HCT116 (cell line): ENCODE measurements at regions not wholly inside any gene's neighbourhood (a gene's known extent, or its start where the extent isn't known, plus 50 kb on each side); places are given as distances from the start of the nearest gene placed in this dataset.

Source experiments
- EZH2 ChIP-seq: fragments of 200-600 bp; sonication (generic); IDR thresholded peaks from 2 replicates; pipeline ENCODE4 v1.6.1; 2017; ENCODE audit warnings: antibody characterized with exemption, mixed run types
- FOSL1 ChIP-seq: IDR thresholded peaks from 2 replicates; pipeline ENCODE4 v1.6.1; 2012; ENCODE audit warnings: low read depth
- POLR2A ChIP-seq: IDR thresholded peaks from 2 replicates; pipeline ENCODE4 v1.7.0; 2011; ENCODE audit warnings: borderline replicate concordance; ENCODE audit not compliant: insufficient read depth, insufficient read length; ENCODE audit errors: extremely low read depth
- POLR2AphosphoS5 ChIP-seq: IDR thresholded peaks from 2 replicates; pipeline ENCODE4 v1.6.1; 2011; ENCODE audit warnings: mild to moderate bottlenecking, low read depth, low read length, moderate library complexity
- SP1 ChIP-seq: IDR thresholded peaks from 2 replicates; pipeline ENCODE4 v1.6.1; 2012; ENCODE audit warnings: low read depth
- SRF ChIP-seq: IDR thresholded peaks from 2 replicates; pipeline ENCODE4 v1.6.1; 2012; ENCODE audit warnings: low read depth
- TF ChIP-seq, protein P1 (sequence below): IDR thresholded peaks from 2 replicates; pipeline ENCODE4 v1.6.1; 2012; ENCODE audit warnings: low read depth
- TF ChIP-seq, protein P2 (sequence below), 3 experiments: fragments of 200-600 bp in 1 of 3; sonication (generic) in 1 of 3; IDR thresholded peaks in 2 of 3; conservative IDR thresholded peaks in 1 of 3; 2 replicates each; pipeline ENCODE4 v1.5.1; 2012 to 2017; ENCODE audit warnings: low read depth in 2 of 3, low read length in 2 of 3, antibody characterized with exemption in 1 of 3, borderline replicate concordance in 1 of 3, control low read depth in 1 of 3, mild to moderate bottlenecking in 1 of 3, mixed read lengths in 1 of 3, mixed run types in 1 of 3, moderate library complexity in 1 of 3; ENCODE audit not compliant: insufficient read depth in 1 of 3

DNA sequence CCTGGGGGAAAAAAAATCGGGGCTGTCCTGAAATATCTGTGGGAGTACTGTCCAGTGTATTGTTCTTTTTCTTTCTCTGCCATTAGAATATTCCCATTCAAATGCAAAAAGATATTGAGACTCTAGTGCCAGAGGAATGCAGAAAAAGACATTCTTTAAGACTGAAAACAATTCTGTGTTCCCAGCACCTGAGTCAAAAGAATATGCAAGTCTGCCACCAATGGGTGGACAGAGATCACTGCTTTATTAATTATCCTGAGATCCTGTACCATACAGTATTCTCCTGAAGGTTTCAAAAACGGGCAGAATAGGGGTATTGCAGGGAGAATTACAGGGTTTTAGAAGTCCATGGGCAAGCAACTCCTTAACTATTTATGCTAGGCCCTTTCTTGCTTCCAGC, 361.8 kb downstream of the C12orf50 start:
- TF ChIP-seq EZH2: no peak
- no peak for TF ChIP-seq POLR2AphosphoS5
- no peak for TF ChIP-seq SP1
- TF ChIP-seq SRF: no peak
- TF ChIP-seq, protein P1, sequence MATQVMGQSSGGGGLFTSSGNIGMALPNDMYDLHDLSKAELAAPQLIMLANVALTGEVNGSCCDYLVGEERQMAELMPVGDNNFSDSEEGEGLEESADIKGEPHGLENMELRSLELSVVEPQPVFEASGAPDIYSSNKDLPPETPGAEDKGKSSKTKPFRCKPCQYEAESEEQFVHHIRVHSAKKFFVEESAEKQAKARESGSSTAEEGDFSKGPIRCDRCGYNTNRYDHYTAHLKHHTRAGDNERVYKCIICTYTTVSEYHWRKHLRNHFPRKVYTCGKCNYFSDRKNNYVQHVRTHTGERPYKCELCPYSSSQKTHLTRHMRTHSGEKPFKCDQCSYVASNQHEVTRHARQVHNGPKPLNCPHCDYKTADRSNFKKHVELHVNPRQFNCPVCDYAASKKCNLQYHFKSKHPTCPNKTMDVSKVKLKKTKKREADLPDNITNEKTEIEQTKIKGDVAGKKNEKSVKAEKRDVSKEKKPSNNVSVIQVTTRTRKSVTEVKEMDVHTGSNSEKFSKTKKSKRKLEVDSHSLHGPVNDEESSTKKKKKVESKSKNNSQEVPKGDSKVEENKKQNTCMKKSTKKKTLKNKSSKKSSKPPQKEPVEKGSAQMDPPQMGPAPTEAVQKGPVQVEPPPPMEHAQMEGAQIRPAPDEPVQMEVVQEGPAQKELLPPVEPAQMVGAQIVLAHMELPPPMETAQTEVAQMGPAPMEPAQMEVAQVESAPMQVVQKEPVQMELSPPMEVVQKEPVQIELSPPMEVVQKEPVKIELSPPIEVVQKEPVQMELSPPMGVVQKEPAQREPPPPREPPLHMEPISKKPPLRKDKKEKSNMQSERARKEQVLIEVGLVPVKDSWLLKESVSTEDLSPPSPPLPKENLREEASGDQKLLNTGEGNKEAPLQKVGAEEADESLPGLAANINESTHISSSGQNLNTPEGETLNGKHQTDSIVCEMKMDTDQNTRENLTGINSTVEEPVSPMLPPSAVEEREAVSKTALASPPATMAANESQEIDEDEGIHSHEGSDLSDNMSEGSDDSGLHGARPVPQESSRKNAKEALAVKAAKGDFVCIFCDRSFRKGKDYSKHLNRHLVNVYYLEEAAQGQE: no peak
- TF ChIP-seq, protein P2, sequence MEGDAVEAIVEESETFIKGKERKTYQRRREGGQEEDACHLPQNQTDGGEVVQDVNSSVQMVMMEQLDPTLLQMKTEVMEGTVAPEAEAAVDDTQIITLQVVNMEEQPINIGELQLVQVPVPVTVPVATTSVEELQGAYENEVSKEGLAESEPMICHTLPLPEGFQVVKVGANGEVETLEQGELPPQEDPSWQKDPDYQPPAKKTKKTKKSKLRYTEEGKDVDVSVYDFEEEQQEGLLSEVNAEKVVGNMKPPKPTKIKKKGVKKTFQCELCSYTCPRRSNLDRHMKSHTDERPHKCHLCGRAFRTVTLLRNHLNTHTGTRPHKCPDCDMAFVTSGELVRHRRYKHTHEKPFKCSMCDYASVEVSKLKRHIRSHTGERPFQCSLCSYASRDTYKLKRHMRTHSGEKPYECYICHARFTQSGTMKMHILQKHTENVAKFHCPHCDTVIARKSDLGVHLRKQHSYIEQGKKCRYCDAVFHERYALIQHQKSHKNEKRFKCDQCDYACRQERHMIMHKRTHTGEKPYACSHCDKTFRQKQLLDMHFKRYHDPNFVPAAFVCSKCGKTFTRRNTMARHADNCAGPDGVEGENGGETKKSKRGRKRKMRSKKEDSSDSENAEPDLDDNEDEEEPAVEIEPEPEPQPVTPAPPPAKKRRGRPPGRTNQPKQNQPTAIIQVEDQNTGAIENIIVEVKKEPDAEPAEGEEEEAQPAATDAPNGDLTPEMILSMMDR (IDR thresholded peaks at IDR 0.05 in 2 of 3, conservative IDR thresholded peaks at IDR 0.05 in 1 of 3; ENCODE audit: borderline replicate concordance in 1 of 3, insufficient read depth in 1 of 3, low read depth in 2 of 3, low read length in 2 of 3): peak; percentile 22 to 34 (median 33); a peak in 4 of 6 replicates
- no peak for TF ChIP-seq POLR2A
- no peak for TF ChIP-seq FOSL1
